T-helper 2 cell treated with Interferon-gamma antibody and Interleukin-4, amounts not matched to agents 5 μg/mL and 100 μg/mL, for 36 hours (primary cell): ENCODE measurements at regions not wholly inside any gene's neighbourhood (a gene's known extent, or its start where the extent isn't known, plus 50 kb on each side); places are given as distances from the start of the nearest gene placed in this dataset.
"Not testable (repeated sequence)": the region's sequence is repeated elsewhere in the genome, so short reads cannot be mapped to it uniquely, and the experiment has no call there.

ENCODE experiments used
- DNase-seq: peaks from one replicate; pipeline ENCODE4 v3.0.0; 2021; ENCODE audit warnings: low spot score
- H3K27ac Mint-ChIP-seq: one replicate; pipeline ENCODE4 v1.8.0; 2021; ENCODE audit warnings: mild to moderate bottlenecking, mixed read lengths
- H3K27me3 Mint-ChIP-seq: one replicate; pipeline ENCODE4 v1.8.0; 2021; ENCODE audit warnings: low read depth, mixed read lengths
- H3K36me3 Mint-ChIP-seq: one replicate; pipeline ENCODE4 v1.8.0; 2021; ENCODE audit warnings: low read depth, mixed read lengths
- H3K4me1 Mint-ChIP-seq: one replicate; pipeline ENCODE4 v1.8.0; 2021; ENCODE audit warnings: low read depth, mixed read lengths
- H3K4me3 Mint-ChIP-seq: one replicate; pipeline ENCODE4 v1.8.0; 2022; ENCODE audit warnings: mild to moderate bottlenecking, moderate library complexity, mixed read lengths
- H3K9me3 Mint-ChIP-seq: one replicate; pipeline ENCODE4 v1.8.0; 2021; ENCODE audit warnings: mixed read lengths

DNA sequence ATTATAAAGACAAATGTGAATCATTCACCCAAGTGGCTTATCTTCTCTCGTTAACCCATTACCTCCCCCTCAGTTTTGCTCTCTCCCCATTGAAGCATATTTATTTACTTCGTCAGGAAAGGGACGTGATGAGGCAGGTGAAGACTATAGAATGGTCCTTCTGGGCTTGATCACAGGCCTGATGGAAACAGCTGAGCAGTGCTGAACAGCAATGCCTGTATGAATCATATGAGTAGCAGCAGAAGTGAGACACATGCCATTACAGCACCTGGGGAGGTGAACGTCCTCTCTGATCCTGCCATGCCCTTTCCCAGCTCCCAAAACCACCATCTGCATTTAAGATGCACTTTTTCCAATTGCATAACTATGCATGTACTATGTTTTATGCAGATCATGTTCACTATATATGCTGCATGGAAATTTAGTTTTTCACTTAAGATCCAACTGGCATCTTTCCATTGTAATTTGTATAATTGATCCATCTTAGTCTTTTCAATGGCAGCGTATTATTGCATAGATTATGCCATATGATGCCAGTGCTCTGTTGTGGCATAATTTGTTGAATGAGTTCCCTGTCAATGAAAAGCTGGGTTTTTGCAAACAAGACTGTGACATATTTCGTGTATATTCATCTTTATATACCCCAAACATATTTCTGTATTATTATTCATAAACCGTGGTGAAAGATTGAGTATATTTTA lies 105.3 kb downstream of the CXCL12 start:
- H3K4me3 Mint-ChIP-seq: no peak overlapping the region
- H3K27ac Mint-ChIP-seq: no peak overlapping the region
- no peaks in the 10 kb centered on the region for H3K4me1 Mint-ChIP-seq
- DNase-seq: no peak
- no peaks in the 10 kb centered on the region for H3K36me3 Mint-ChIP-seq
- H3K27me3 Mint-ChIP-seq: no peaks in the 10 kb centered on the region
- H3K9me3 Mint-ChIP-seq: no peaks in the 10 kb centered on the region

DNA sequence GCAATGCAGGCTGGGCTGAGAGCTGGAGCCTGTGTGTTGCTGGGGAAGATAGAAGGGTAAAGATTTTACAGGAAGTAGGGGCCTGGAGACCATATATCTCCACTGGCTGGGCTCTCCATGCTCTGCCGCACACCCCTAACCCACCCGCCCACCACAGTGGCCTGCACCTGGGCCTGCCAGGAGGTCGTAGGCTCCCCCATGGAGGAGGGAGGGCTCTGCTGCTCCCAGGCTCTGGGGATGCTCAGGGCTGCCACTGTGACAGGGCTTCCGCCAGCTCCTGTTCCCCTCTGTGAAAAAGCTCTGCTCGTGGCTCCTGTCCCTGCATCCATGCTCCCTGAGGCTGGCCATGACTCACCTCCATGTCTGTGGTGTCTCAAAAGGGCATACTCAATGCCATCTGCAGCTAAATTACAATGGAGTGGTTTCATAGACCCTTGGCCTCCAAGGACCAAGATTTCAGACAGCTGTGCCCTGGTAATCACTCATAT lies 106.0 kb downstream of the CXCL12 start:
- H3K27me3 Mint-ChIP-seq: no peaks in the 10 kb centered on the region
- DNase-seq: no peak
- no peaks in the 10 kb centered on the region for H3K4me1 Mint-ChIP-seq
- no peaks in the 10 kb centered on the region for H3K36me3 Mint-ChIP-seq
- no peak overlapping the region for H3K4me3 Mint-ChIP-seq
- H3K27ac Mint-ChIP-seq: no peak overlapping the region
- H3K9me3 Mint-ChIP-seq: no peaks in the 10 kb centered on the region

DNA sequence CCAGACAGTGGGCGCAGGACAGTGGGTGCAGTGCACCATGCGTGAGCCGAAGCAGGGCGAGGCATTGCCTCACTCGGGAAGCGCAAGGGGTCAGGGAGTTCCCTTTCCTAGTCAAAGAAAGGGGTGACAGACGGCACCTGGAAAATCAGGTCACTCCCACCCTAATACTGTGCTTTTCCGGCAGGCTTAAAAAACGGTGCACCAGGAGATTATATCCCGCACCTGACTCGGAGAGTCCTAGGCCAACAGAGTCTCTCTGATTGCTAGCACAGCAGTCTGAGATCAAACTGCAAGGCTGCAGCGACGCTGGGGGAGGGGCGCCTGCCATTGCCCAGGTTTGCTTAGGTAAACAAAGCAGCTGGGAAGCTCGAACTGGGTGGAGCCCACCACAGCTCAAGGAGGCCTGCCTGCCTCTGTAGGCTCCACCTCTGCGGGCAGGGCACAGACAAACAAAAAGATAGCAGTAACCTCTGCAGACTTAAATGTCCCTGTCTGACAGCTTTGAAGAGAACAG lies 116.4 kb downstream of the CXCL12 start:
- not testable (repeated sequence) for H3K27me3 Mint-ChIP-seq, H3K36me3 Mint-ChIP-seq, H3K4me1 Mint-ChIP-seq, H3K9me3 Mint-ChIP-seq, H3K4me3 Mint-ChIP-seq, H3K27ac Mint-ChIP-seq, DNase-seq

GRCh38 chr10:44267007-44267406 lies 117.9 kb downstream of the CXCL12 start:
- Mint-ChIP-seq H3K27me3 (no peaks in the 10 kb centered on the region), H3K4me3 (no peak overlapping the region), H3K27ac (no peak overlapping the region), H3K9me3 (peaks cover 7% of the 10 kb centered on the region), H3K36me3 (no peaks in the 10 kb centered on the region), H3K4me1 (no peaks in the 10 kb centered on the region)
- no peak for DNase-seq

- Mint-ChIP-seq H3K36me3 (no peaks in the 10 kb centered on the region), H3K27ac (no peak overlapping the region), H3K4me3 (no peak overlapping the region), H3K27me3 (no peaks in the 10 kb centered on the region), H3K9me3 (peaks cover 7% of the 10 kb centered on the region), H3K4me1 (no peaks in the 10 kb centered on the region)
- no peak for DNase-seq
Measured at GRCh38 chr10:44264244-44264643, 120.7 kb downstream of the CXCL12 start.

DNA sequence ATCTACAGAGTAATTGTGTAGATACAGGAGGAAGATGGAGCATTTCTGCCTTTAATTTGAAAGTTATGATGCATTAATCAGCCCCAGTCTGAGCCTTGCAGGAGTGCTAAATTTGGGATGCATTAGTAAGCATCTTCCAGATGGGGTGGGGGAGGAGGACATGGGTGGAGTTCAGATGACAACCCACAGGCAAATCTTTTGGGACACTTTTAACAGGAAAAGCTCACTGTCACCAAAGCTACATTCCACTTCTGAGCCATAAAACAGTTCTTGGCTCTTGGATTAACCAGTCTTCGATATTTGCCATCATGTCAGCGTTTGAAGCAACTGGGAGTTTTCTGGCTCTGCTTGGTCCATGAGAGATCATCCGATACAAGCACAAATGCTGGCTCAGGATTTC lies 121.1 kb downstream of the CXCL12 start:
- Mint-ChIP-seq H3K27me3 (no peaks in the 10 kb centered on the region), H3K4me3 (no peak overlapping the region), H3K36me3 (no peaks in the 10 kb centered on the region), H3K27ac (no peak overlapping the region), H3K9me3 (peaks cover 7% of the 10 kb centered on the region), H3K4me1 (no peaks in the 10 kb centered on the region)
- DNase-seq: no peak

GRCh38 chr10:44262551-44263251 lies 122.2 kb downstream of the CXCL12 start:
- H3K4me3 Mint-ChIP-seq: no peak overlapping the region
- H3K27me3 Mint-ChIP-seq: no peaks in the 10 kb centered on the region
- peaks cover 2% of the 10 kb centered on the region for H3K9me3 Mint-ChIP-seq
- no peak overlapping the region for H3K27ac Mint-ChIP-seq
- DNase-seq: no peak
- H3K4me1 Mint-ChIP-seq: no peaks in the 10 kb centered on the region
- no peaks in the 10 kb centered on the region for H3K36me3 Mint-ChIP-seq

GRCh38 chr10:44261710-44262455 lies 123.0 kb downstream of the CXCL12 start:
- H3K4me3 Mint-ChIP-seq: no peak overlapping the region
- no peaks in the 10 kb centered on the region for H3K36me3 Mint-ChIP-seq
- H3K27me3 Mint-ChIP-seq: no peaks in the 10 kb centered on the region
- no peak overlapping the region for H3K27ac Mint-ChIP-seq
- no peaks in the 10 kb centered on the region for H3K4me1 Mint-ChIP-seq
- no peak for DNase-seq
- H3K9me3 Mint-ChIP-seq: no peaks in the 10 kb centered on the region

DNA sequence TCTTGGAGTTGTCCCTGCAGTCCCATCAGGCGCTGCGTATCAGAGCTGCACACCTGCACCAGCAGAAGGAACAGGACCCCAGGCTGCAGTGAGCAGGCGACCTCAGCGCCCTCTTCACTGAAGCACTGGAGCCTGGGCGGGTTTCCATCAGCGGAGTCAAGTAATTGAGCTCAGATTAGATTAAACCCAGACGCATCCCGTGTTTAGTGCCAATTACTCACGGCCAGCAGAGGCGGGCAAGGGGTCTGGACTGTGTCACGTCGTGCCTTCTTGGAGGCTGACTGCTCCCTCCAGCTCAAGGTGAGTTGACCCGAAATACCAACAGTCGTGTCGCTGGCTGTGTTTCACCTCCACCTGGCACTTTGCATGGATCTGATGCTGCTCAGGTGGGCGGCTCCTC lies 123.6 kb downstream of the CXCL12 start:
- Mint-ChIP-seq H3K27ac (no peak overlapping the region), H3K36me3 (no peaks in the 10 kb centered on the region), H3K4me1 (no peaks in the 10 kb centered on the region), H3K4me3 (no peak overlapping the region), H3K9me3 (no peaks in the 10 kb centered on the region), H3K27me3 (no peaks in the 10 kb centered on the region)
- no peak for DNase-seq

- Mint-ChIP-seq H3K27ac (no peak overlapping the region), H3K27me3 (no peaks in the 10 kb centered on the region), H3K4me1 (no peaks in the 10 kb centered on the region), H3K36me3 (no peaks in the 10 kb centered on the region), H3K9me3 (no peaks in the 10 kb centered on the region), H3K4me3 (no peak overlapping the region)
- DNase-seq: no peak
Measured at GRCh38 chr10:44260286-44260928, 124.5 kb downstream of the CXCL12 start.

DNA sequence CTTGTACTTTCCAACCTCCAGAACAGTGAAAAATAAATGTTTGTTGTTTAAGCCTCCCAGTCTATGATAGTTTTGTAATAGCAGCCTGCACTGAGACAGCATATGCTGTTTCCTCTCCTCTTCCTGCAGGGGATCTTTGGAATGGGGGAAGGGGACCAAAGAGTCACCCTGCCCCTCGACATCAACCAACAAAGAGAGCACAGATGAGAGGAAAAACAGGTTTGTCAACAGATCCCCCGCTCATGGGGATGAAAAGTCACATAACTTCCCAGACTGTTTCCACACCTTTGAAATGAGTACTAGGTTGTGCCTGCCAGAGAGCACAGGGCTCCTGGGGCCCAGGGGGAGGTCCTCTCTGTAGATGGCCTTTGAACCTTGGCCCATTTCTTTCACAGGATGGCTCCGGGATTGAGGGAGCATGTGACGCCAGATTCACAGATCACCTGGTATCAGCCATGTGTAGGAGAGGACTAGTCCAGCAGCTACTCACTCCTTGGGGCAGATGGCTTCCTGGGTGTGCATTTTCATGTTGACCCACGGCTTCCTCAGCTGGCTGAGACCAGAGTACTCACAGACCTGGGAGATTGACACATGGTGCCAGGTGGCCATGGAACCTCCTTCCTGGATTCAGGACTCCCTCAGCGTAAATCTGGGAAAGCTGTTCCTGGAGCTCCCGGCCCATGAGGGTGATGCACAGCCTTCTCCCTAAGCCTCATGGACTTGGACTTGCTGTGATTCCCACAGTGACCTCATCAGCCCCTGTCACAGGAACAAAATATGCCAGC lies 125.6 kb downstream of the CXCL12 start:
- no peak overlapping the region for H3K4me3 Mint-ChIP-seq
- no peaks in the 10 kb centered on the region for H3K4me1 Mint-ChIP-seq
- DNase-seq: no peak
- H3K27ac Mint-ChIP-seq: no peak overlapping the region
- no peaks in the 10 kb centered on the region for H3K9me3 Mint-ChIP-seq
- H3K27me3 Mint-ChIP-seq: no peaks in the 10 kb centered on the region
- no peaks in the 10 kb centered on the region for H3K36me3 Mint-ChIP-seq

DNA sequence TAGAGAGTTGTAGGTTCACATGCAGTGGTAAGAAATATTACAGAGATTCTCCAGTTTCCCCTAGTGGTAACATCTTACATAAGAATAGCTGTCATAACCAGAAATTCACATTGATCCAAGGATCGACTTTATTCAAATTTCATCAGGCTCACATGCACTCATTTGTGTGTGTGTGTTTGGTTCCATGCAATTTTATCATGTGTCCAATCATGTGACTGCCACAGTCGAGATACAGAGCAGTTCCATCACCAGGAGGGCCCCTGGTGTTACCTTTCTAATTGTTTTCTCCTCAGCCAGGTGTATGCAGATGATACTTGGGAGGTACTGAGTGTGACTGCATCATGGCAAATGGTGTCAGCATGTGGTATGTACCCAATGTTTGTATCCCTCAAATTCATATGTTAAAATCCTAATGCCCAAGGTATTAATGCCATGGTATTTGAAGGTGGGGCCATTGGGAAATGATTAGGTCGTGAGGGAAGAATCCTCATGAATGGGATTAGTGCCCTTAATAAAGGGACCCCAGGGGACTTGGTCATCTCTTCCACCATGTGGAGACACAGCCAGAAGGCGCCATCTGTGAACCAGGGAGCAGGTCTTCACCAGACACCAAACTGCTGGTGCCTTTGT lies 126.3 kb downstream of the CXCL12 start:
- Mint-ChIP-seq H3K4me1 (no peaks in the 10 kb centered on the region), H3K4me3 (no peak overlapping the region), H3K27me3 (no peaks in the 10 kb centered on the region), H3K27ac (no peak overlapping the region), H3K36me3 (no peaks in the 10 kb centered on the region), H3K9me3 (no peaks in the 10 kb centered on the region)
- no peak for DNase-seq

- no peaks in the 10 kb centered on the region for H3K4me1 Mint-ChIP-seq
- H3K27ac Mint-ChIP-seq: no peak overlapping the region
- no peaks in the 10 kb centered on the region for H3K36me3 Mint-ChIP-seq
- no peak overlapping the region for H3K4me3 Mint-ChIP-seq
- H3K27me3 Mint-ChIP-seq: no peaks in the 10 kb centered on the region
- DNase-seq: no peak
- H3K9me3 Mint-ChIP-seq: no peaks in the 10 kb centered on the region
Measured at GRCh38 chr10:44258019-44258418, 126.9 kb downstream of the CXCL12 start.
